ENCODE measurements at regions not wholly inside any gene's neighbourhood (a gene's known extent, or its start where the extent isn't known, plus 50 kb on each side); places are given as distances from the start of the nearest gene placed in this dataset.
A peak's percentile ranks its signal among the peaks of the same experiment; 100 is the strongest.

GRCh38 chr4:175033162-175033561 lies 115.0 kb downstream of the ADAM29 start:
- Histone ChIP-seq H3K36me3 (ENCODE audit: insufficient read depth) (peaks cover 15% of the 10 kb centered on the region), H3K4me1 (ENCODE audit: insufficient read depth) (no peaks in the 10 kb centered on the region), H3F3A (replicated peaks; ENCODE audit: low read depth) (no peaks in the 10 kb centered on the region), H3K27ac (ENCODE audit: low read depth) (peak overlapping the region; percentile 0; the same call in 1 of the 2 replicates), H3K9me2 (ENCODE audit: insufficient read depth) (no peaks in the 10 kb centered on the region), H3K79me2 (replicated peaks; ENCODE audit: insufficient read depth) (no peaks in the 10 kb centered on the region), H4K20me1 (replicated peaks; ENCODE audit: insufficient read depth) (no peaks in the 10 kb centered on the region), H3K4me2 (no peak overlapping the region), H2AFZ (no peak overlapping the region), H3K4me3 (no peak overlapping the region), H3K27me3 (ENCODE audit: insufficient read depth) (no peaks in the 10 kb centered on the region)
- no peak for TF ChIP-seq ZNF462 (CRISPR knock-in tag; IDR thresholded peaks at IDR 0.05)
- no peak for TF ChIP-seq REST (IDR thresholded peaks at IDR 0.05; ENCODE audit: unreplicated experiment)
- TF ChIP-seq CREB1 (CRISPR knock-in tag; IDR thresholded peaks at IDR 0.05; ENCODE audit: low read depth): no peak
- TF ChIP-seq POLR2AphosphoS5 (IDR thresholded peaks at IDR 0.05; ENCODE audit: low read depth): no peak
- TF ChIP-seq ZNF331 (CRISPR knock-in tag; IDR thresholded peaks at IDR 0.05; ENCODE audit: low read depth): no peak
- no peak for TF ChIP-seq ZNF114 (CRISPR knock-in tag; IDR thresholded peaks at IDR 0.05)
- ATAC-seq (no peak), DNase-seq (ENCODE audit: low spot score) (peak; percentile 6)
- no peak overlapping the region for H3K4me3 Mint-ChIP-seq
- peaks cover 65% of the 10 kb centered on the region for H3K9me3 Mint-ChIP-seq
- H3K27ac Mint-ChIP-seq: no peak overlapping the region; the same call in 1 of the 2 replicates
- H3K27me3 Mint-ChIP-seq (ENCODE audit: insufficient read depth, low read depth, poor library complexity): peaks cover 4% of the 10 kb centered on the region
- H3K4me1 Mint-ChIP-seq: no peaks in the 10 kb centered on the region
- peaks cover 55% of the 10 kb centered on the region for H3K36me3 Mint-ChIP-seq (ENCODE audit: low read depth)

All from GM23338 (cell line).